Mesendoderm (in vitro differentiated cells): ENCODE measurements at regions not wholly inside any gene's neighbourhood (a gene's known extent, or its start where the extent isn't known, plus 50 kb on each side); places are given as distances from the start of the nearest gene placed in this dataset.

Experiments
- DNase-seq: peaks from one replicate; pipeline ENCODE4 v3.0.0; 2013
- H2AK5ac ChIP-seq: 2 replicates; pipeline ENCODE4 v1.6.1; 2013; ENCODE audit warnings: low read length, inconsistent platforms
- H2BK120ac ChIP-seq: 2 replicates; pipeline ENCODE4 v1.6.1; 2013; ENCODE audit warnings: low read depth, mild to moderate bottlenecking, low read length, moderate library complexity, mixed read lengths
- H2BK15ac ChIP-seq: replicated peaks from 2 replicates; pipeline ENCODE4 v1.6.1; 2013; ENCODE audit warnings: low read depth, mild to moderate bottlenecking, moderate library complexity
- H2BK5ac ChIP-seq: 2 replicates; pipeline ENCODE4 v1.6.1; 2013; ENCODE audit warnings: low read length, inconsistent platforms
- H3K18ac ChIP-seq: 2 replicates; pipeline ENCODE4 v1.6.1; 2013; ENCODE audit warnings: mild to moderate bottlenecking, low read length, mixed read lengths
- H3K23ac ChIP-seq: one replicate; pipeline ENCODE4 v1.6.1; 2013; ENCODE audit warnings: low read length
- H3K27ac ChIP-seq: 2 replicates; pipeline ENCODE4 v1.5.1; 2013; ENCODE audit warnings: low read depth, mild to moderate bottlenecking, inconsistent platforms, low read length, moderate library complexity
- H3K27me3 ChIP-seq: 2 replicates; pipeline ENCODE4 v1.6.1; 2013; ENCODE audit warnings: low read length, control low read depth, mild to moderate bottlenecking, inconsistent platforms; ENCODE audit not compliant: insufficient read depth, poor library complexity
- H3K36me3 ChIP-seq: 2 replicates; pipeline ENCODE4 v1.6.1; 2013; ENCODE audit warnings: low read length, inconsistent platforms; ENCODE audit not compliant: control insufficient read depth, insufficient read depth
- H3K4ac ChIP-seq: one replicate; pipeline ENCODE4 v1.6.1; 2013; ENCODE audit warnings: low read depth, mild to moderate bottlenecking, low read length, moderate library complexity
- H3K4me1 ChIP-seq: 2 replicates; pipeline ENCODE4 v1.6.1; 2013; ENCODE audit warnings: low read depth, low read length, inconsistent platforms; ENCODE audit not compliant: control insufficient read depth
- H3K4me2 ChIP-seq: 2 replicates; pipeline ENCODE4 v1.6.1; 2013; ENCODE audit warnings: low read length
- H3K4me3 ChIP-seq: 2 replicates; pipeline ENCODE4 v1.5.1; 2013; ENCODE audit warnings: mild to moderate bottlenecking, low read length
- H3K56ac ChIP-seq: one replicate; pipeline ENCODE4 v1.6.1; 2013; ENCODE audit warnings: low read length
- H3K79me1 ChIP-seq: 2 replicates; pipeline ENCODE4 v1.6.1; 2013; ENCODE audit warnings: low read length, inconsistent platforms
- H3K79me2 ChIP-seq: 2 replicates; pipeline ENCODE4 v1.6.1; 2013; ENCODE audit warnings: mild to moderate bottlenecking, low read length; ENCODE audit not compliant: control insufficient read depth, insufficient read depth
- H3K9ac ChIP-seq: 2 replicates; pipeline ENCODE4 v1.6.1; 2013; ENCODE audit warnings: low read length, inconsistent platforms
- H4K5ac ChIP-seq: one replicate; pipeline ENCODE4 v1.6.1; 2013; ENCODE audit warnings: low read length
- H4K8ac ChIP-seq: one replicate; pipeline ENCODE4 v1.6.1; 2013; ENCODE audit warnings: low read depth, mild to moderate bottlenecking, control low read depth, low read length, moderate library complexity
- WGBS: extraction: QIAGEN DNeasy Blood & Tissue Kit; methylation state at CpG from one replicate; pipeline ENCODE4 v1.1.7; 2013; ENCODE audit warnings: low lambda C conversion rate, missing lambda C conversion rate; ENCODE audit not compliant: insufficient coverage; ENCODE audit errors: extremely low coverage; 5-methylcytosine and 5-hydroxymethylcytosine counted together

DNA sequence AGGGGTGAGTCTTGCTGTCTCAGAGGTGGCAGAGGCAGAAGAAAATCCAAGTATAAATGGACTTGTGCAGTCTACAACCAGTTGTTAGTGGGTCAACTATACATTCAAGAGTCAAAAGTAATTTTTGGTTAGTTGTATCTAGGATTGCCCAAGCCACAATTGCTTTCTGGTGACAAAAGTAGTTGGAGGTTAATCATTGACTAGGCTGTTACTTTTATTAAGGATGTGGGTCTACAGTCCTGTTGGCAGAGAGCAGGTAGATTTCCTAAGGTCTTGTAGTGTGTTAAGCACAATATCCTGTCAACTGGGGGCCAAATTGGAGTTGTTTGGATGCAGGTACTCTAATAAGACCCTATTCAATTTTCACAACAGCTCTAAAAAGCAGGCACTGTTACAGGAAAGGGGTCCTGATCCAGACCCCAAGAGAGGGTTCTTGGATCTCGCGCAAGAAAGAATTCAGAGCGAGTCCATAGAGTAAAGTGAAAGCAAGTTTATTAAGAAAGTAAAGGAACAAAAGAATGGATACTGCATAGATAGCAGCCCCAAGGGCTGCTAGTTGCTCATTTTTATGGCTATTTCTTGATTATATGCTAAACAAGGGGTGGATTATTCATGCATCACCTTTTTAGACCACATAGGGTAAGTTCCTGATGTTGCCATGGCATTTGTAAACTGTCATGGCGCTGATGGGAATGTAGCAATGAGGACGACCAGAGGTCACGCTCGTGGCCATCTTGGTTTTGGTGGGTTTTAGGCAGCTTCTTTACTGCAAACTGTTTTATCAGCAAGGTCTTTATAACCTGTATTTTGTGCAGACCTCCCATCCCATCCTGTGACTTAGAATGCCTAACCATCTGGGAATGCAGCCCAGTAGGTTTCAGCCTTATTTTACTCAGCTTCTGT is 232.6 kb upstream of the SRRM4 start:
- H3K79me1 ChIP-seq: no peaks in the 10 kb centered on the region
- no peak overlapping the region for H3K4ac ChIP-seq
- DNase-seq: no peak
- H3K27me3 ChIP-seq: no peaks in the 10 kb centered on the region
- no peak overlapping the region for H2BK120ac ChIP-seq
- no peak overlapping the region for H2BK5ac ChIP-seq
- H2BK15ac ChIP-seq: no peak overlapping the region
- no peak overlapping the region for H3K27ac ChIP-seq
- H3K9ac ChIP-seq: no peak overlapping the region
- H3K36me3 ChIP-seq: no peaks in the 10 kb centered on the region
- no peak overlapping the region for H3K4me2 ChIP-seq
- H4K8ac ChIP-seq: no peak overlapping the region
- no CpG with 5 or more reads among the region's 7 CpGs for WGBS
- H3K23ac ChIP-seq: no peak overlapping the region
- no peaks in the 10 kb centered on the region for H3K4me1 ChIP-seq
- H2AK5ac ChIP-seq: no peak overlapping the region
- no peak overlapping the region for H4K5ac ChIP-seq
- no peak overlapping the region for H3K4me3 ChIP-seq
- no peak overlapping the region for H3K56ac ChIP-seq
- no peaks in the 10 kb centered on the region for H3K79me2 ChIP-seq
- no peak overlapping the region for H3K18ac ChIP-seq

GRCh38 chr12:118749646-118750045 is 231.7 kb upstream of the SRRM4 start:
- no peaks in the 10 kb centered on the region for H3K27me3 ChIP-seq
- H2BK15ac ChIP-seq: no peak overlapping the region
- no CpG with 5 or more reads among the region's 6 CpGs for WGBS
- H4K5ac ChIP-seq: no peak overlapping the region
- no peak overlapping the region for H3K9ac ChIP-seq
- H3K79me1 ChIP-seq: no peaks in the 10 kb centered on the region
- no peak overlapping the region for H2BK5ac ChIP-seq
- H3K4me3 ChIP-seq: no peak overlapping the region
- H3K27ac ChIP-seq: no peak overlapping the region
- no peak for DNase-seq
- H3K4ac ChIP-seq: no peak overlapping the region
- no peak overlapping the region for H3K4me2 ChIP-seq
- H3K23ac ChIP-seq: no peak overlapping the region
- no peaks in the 10 kb centered on the region for H3K4me1 ChIP-seq
- no peak overlapping the region for H3K56ac ChIP-seq
- no peaks in the 10 kb centered on the region for H3K36me3 ChIP-seq
- no peak overlapping the region for H2AK5ac ChIP-seq
- no peaks in the 10 kb centered on the region for H3K79me2 ChIP-seq
- H3K18ac ChIP-seq: no peak overlapping the region
- no peak overlapping the region for H4K8ac ChIP-seq
- H2BK120ac ChIP-seq: no peak overlapping the region

DNA sequence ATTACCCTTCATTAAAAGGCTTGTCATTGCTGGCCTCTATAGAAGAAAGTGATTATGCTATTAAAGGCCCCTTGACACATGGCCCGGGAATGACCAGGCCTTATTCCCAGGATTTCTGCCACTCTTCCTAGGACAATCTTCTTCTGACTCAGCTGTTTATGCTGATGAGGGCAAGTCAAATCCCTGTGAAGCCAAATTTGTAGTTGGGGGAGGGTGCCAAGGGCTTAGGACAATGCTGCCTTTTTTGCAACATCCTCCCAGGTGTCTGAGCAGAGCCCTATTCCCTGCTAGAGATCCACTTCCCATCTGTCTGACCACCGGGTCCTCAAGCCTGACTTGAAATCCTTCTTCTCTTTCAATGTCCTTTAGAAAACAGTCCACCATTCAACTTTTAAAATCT is 230.7 kb upstream of the SRRM4 start:
- Histone ChIP-seq H2BK5ac (no peak overlapping the region), H3K23ac (no peak overlapping the region), H3K79me2 (no peaks in the 10 kb centered on the region), H3K56ac (no peak overlapping the region), H3K27me3 (no peaks in the 10 kb centered on the region), H3K18ac (no peak overlapping the region), H3K4me1 (no peaks in the 10 kb centered on the region), H2BK120ac (no peak overlapping the region), H3K9ac (no peak overlapping the region), H4K5ac (no peak overlapping the region), H3K27ac (no peak overlapping the region), H4K8ac (no peak overlapping the region), H3K79me1 (no peaks in the 10 kb centered on the region), H3K36me3 (no peaks in the 10 kb centered on the region), H3K4me2 (no peak overlapping the region), H3K4me3 (no peak overlapping the region), H2BK15ac (no peak overlapping the region), H2AK5ac (no peak overlapping the region), H3K4ac (no peak overlapping the region)
- WGBS: no CpG with 5 or more reads among the region's 2 CpGs
- DNase-seq: peak; percentile 37

- Histone ChIP-seq H3K9ac (no peak overlapping the region), H3K4ac (no peak overlapping the region), H3K36me3 (no peaks in the 10 kb centered on the region), H2BK15ac (no peak overlapping the region), H3K27me3 (no peaks in the 10 kb centered on the region), H3K18ac (no peak overlapping the region), H2BK120ac (no peak overlapping the region), H4K5ac (no peak overlapping the region), H3K4me1 (no peaks in the 10 kb centered on the region), H2AK5ac (no peak overlapping the region), H3K56ac (no peak overlapping the region), H3K23ac (no peak overlapping the region), H3K27ac (no peak overlapping the region), H3K4me2 (no peak overlapping the region), H2BK5ac (no peak overlapping the region), H3K79me1 (no peaks in the 10 kb centered on the region), H4K8ac (no peak overlapping the region), H3K79me2 (no peaks in the 10 kb centered on the region), H3K4me3 (no peak overlapping the region)
- WGBS: no CpG with 5 or more reads among the region's 1 CpG
- DNase-seq: no peak
Observed at GRCh38 chr12:118751355-118751754, 230.0 kb upstream of the SRRM4 start.

DNA sequence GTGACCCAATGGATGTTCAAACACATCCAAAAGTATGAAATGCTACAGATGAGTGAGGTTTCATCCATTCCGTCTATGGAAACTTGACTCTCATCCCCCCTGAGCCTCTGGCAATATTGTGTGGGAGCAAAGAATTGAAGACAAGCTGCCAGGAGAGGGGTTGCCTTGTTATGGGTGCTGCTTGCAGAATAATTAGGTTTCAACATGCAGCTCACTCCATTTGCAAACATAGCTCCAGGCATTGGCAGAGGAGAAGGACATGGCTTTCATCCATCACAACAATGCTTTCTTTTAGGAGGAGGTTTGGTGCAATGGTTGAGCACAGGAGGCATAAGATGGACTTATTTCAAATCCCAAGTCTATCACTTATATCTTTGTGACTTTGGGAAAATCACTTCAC is 220.7 kb upstream of the SRRM4 start:
- H3K36me3 ChIP-seq: no peaks in the 10 kb centered on the region
- DNase-seq: no peak
- H2BK5ac ChIP-seq: no peak overlapping the region
- no peak overlapping the region for H2AK5ac ChIP-seq
- no peak overlapping the region for H3K27ac ChIP-seq
- no peaks in the 10 kb centered on the region for H3K4me1 ChIP-seq
- no peak overlapping the region for H2BK15ac ChIP-seq
- no CpG with 5 or more reads among the region's 1 CpG for WGBS
- no peak overlapping the region for H2BK120ac ChIP-seq
- H4K5ac ChIP-seq: no peak overlapping the region
- H3K79me2 ChIP-seq: no peaks in the 10 kb centered on the region
- H3K23ac ChIP-seq: no peak overlapping the region
- no peak overlapping the region for H3K18ac ChIP-seq
- H3K9ac ChIP-seq: no peak overlapping the region
- H3K4me2 ChIP-seq: no peak overlapping the region
- no peak overlapping the region for H3K56ac ChIP-seq
- no peaks in the 10 kb centered on the region for H3K79me1 ChIP-seq
- H4K8ac ChIP-seq: no peak overlapping the region
- H3K4ac ChIP-seq: no peak overlapping the region
- H3K27me3 ChIP-seq: no peaks in the 10 kb centered on the region
- H3K4me3 ChIP-seq: no peak overlapping the region

DNA sequence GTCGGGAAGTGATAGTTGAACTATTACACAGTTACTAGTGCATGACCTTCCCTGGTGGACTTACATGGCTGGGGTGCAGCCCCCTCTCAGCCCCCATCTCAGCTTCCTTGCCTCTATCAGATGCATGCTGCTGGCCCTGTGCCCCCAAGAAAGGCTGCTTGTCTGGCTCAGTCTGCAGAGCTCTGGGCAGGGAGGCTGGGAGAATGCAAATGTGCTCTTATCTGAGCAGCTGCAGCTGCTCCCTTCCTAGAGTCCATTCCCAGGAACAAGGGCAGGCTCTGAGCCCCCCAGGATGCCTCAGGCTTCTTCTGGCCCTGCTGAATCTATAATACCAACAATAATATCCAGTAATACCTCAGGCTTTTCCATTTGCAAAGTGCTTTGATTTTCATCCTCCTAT is 218.1 kb upstream of the SRRM4 start:
- Histone ChIP-seq H4K8ac (no peak overlapping the region), H2BK120ac (no peak overlapping the region), H3K18ac (no peak overlapping the region), H3K27ac (no peak overlapping the region), H3K56ac (no peak overlapping the region), H3K79me2 (no peaks in the 10 kb centered on the region), H3K4me1 (no peaks in the 10 kb centered on the region), H3K4me3 (no peak overlapping the region), H3K27me3 (no peaks in the 10 kb centered on the region), H3K4ac (no peak overlapping the region), H3K79me1 (no peaks in the 10 kb centered on the region), H3K9ac (no peak overlapping the region), H3K36me3 (no peaks in the 10 kb centered on the region), H3K23ac (no peak overlapping the region), H2BK15ac (no peak overlapping the region), H3K4me2 (no peak overlapping the region), H4K5ac (no peak overlapping the region), H2BK5ac (no peak overlapping the region), H2AK5ac (no peak overlapping the region)
- no peak for DNase-seq
- WGBS: no CpG with 5 or more reads among the region's 1 CpG
